Testis (tissue), 2 donors: ENCODE measurements at regions not wholly inside any gene's neighbourhood (a gene's known extent, or its start where the extent isn't known, plus 50 kb on each side); places are given as distances from the start of the nearest gene placed in this dataset.
"Not testable (repeated sequence)": the region's sequence is repeated elsewhere in the genome, so short reads cannot be mapped to it uniquely, and the experiment has no call there.

ENCODE experiments used
- DNase-seq: peaks from one replicate; pipeline ENCODE4 v3.0.0-alpha.2; 2019
- H3K27ac ChIP-seq, 2 donors: fragments of 200-600 bp; sonication (generic); one replicate each; pipeline ENCODE4 v1.5.1; 2019
- H3K27me3 ChIP-seq: fragments of 200-600 bp; sonication (generic); one replicate; pipeline ENCODE4 v1.5.1; 2019
- H3K36me3 ChIP-seq: fragments of 200-600 bp; sonication (generic); one replicate; pipeline ENCODE4 v1.5.1; 2017; ENCODE audit warnings: low read depth; ENCODE audit errors: missing control alignments
- H3K4me1 ChIP-seq: fragments of 200-600 bp; sonication (generic); one replicate; pipeline ENCODE4 v1.5.1; 2019
- H3K4me3 ChIP-seq, 2 donors: fragments of 200-600 bp; sonication (generic); one replicate each; pipeline ENCODE4 v1.5.1; 2017 to 2019
- H3K9me3 ChIP-seq: fragments of 200-600 bp; sonication (generic); one replicate; pipeline ENCODE4 v1.5.1; 2017
- POLR2A ChIP-seq: fragments of 450-650 bp; IDR thresholded peaks from one replicate; pipeline ENCODE4 v1.6.1; 2017; ENCODE audit warnings: antibody characterized with exemption, mild to moderate bottlenecking, moderate library complexity
- WGBS, 2 donors: methylation state at CpG; one replicate each; pipeline ENCODE4 v1.1.5; 2018; 5-methylcytosine and 5-hydroxymethylcytosine counted together
- intact Hi-C: fragments of 100-400 bp; cut with DNase I; formaldehyde crosslinking; loops from one replicate; pipeline ENCODE4 v1.15.1; 2023; ENCODE audit warnings: low total_unique reads
- TF ChIP-seq, protein P1 (sequence below), 3 experiments: fragments of 450-650 bp in 2 of 3; fragments of 200-600 bp in 1 of 3; sonication (generic) in 1 of 3; IDR thresholded peaks; one replicate each; pipeline ENCODE4 v1.5.1; 2016 to 2019; ENCODE audit warnings: antibody characterized with exemption in 3 of 3, mild to moderate bottlenecking in 2 of 3, moderate library complexity in 1 of 3

DNA sequence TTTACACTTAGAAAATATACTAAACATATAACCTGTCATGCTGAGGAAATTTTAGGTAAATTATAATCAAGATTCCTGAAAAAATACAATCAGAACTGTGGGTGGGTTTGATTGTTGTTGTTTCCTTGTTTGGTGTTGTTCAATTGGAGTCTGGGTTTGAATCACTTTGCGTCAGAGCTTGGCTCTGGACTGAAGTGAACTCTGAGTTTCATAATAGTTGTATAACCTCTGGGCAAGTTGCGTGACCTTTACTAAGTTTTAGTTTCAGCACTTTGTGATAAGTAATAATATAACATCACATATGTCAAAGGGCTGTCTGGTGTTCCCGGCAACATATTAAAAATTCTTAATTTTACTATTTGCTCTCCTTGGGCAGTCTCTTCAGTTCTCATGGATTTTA lies 758.1 kb downstream of the RAPGEF2 start:
- TF ChIP-seq, protein P1, sequence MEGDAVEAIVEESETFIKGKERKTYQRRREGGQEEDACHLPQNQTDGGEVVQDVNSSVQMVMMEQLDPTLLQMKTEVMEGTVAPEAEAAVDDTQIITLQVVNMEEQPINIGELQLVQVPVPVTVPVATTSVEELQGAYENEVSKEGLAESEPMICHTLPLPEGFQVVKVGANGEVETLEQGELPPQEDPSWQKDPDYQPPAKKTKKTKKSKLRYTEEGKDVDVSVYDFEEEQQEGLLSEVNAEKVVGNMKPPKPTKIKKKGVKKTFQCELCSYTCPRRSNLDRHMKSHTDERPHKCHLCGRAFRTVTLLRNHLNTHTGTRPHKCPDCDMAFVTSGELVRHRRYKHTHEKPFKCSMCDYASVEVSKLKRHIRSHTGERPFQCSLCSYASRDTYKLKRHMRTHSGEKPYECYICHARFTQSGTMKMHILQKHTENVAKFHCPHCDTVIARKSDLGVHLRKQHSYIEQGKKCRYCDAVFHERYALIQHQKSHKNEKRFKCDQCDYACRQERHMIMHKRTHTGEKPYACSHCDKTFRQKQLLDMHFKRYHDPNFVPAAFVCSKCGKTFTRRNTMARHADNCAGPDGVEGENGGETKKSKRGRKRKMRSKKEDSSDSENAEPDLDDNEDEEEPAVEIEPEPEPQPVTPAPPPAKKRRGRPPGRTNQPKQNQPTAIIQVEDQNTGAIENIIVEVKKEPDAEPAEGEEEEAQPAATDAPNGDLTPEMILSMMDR (IDR thresholded peaks at IDR 0.05): no peak
- TF ChIP-seq POLR2A: no peak
- Histone ChIP-seq H3K27me3 (no peaks in the 10 kb centered on the region), H3K36me3 (no peaks in the 10 kb centered on the region), H3K27ac (no peak overlapping the region), H3K9me3 (no peaks in the 10 kb centered on the region), H3K4me3 (no peak overlapping the region), H3K4me1 (no peaks in the 10 kb centered on the region)
- intact Hi-C loops: no loop called here
- no peak for DNase-seq
- WGBS, 2 donors: 79 to 84% methylated on average over 3 of the region's 3 CpGs

DNA sequence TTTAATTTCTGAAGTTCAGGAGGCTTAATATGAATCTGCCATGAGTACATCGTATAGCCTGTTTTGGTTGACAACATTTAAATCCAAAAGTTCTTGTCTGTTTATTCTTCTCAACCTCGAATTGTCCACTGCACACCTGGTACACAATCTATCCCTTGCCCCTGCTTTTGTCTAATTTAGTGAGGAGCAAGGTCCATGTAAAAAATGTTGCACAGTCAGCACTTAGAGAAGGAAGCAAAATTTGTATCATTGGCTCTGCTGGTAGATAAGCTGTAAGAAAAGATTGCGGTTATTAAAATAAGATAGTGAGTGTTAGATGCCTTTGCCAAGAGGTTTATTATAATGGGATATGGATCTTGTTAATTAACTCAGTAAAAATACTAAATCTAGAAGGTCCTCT lies 761.5 kb downstream of the RAPGEF2 start:
- H3K9me3 ChIP-seq: no peaks in the 10 kb centered on the region
- H3K27me3 ChIP-seq: no peaks in the 10 kb centered on the region
- no peak overlapping the region for H3K4me3 ChIP-seq
- no peak for DNase-seq
- intact Hi-C loops: no loop called here
- no peaks in the 10 kb centered on the region for H3K36me3 ChIP-seq
- 73 to 82% methylated on average over 3 of the region's 3 CpGs for WGBS, 2 donors
- TF ChIP-seq POLR2A: no peak
- TF ChIP-seq, protein P1 (IDR thresholded peaks at IDR 0.05): no peak
- no peaks in the 10 kb centered on the region for H3K4me1 ChIP-seq
- H3K27ac ChIP-seq: no peak overlapping the region

DNA sequence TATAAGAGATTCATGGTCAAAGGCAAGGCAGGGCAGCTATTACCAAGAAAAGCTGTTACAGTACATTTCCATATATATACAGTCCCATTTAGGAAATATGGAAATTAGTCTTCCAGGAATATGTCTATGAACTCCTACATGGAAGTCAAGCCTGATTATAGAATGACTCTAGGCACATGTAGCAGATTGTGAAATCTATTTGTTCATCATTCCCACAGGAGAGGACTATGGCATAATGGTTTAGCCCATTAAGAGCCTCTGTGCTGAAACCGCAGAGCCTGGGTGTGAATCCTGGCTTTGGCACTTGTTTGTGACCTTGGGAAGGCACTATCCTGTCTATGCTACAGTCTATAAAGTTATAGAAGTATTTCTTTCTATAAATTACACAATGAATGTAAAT lies 764.8 kb downstream of the RAPGEF2 start:
- TF ChIP-seq, protein P1 (IDR thresholded peaks at IDR 0.05): no peak
- TF ChIP-seq POLR2A: no peak
- Histone ChIP-seq H3K4me1 (no peaks in the 10 kb centered on the region), H3K4me3 (no peak overlapping the region), H3K36me3 (no peaks in the 10 kb centered on the region), H3K27ac (no peak overlapping the region), H3K27me3 (no peaks in the 10 kb centered on the region), H3K9me3 (no peaks in the 10 kb centered on the region)
- WGBS, 2 donors: 79 to 83% methylated on average over 1 of the region's 1 CpG
- DNase-seq: no peak
- intact Hi-C loops: no loop called here

DNA sequence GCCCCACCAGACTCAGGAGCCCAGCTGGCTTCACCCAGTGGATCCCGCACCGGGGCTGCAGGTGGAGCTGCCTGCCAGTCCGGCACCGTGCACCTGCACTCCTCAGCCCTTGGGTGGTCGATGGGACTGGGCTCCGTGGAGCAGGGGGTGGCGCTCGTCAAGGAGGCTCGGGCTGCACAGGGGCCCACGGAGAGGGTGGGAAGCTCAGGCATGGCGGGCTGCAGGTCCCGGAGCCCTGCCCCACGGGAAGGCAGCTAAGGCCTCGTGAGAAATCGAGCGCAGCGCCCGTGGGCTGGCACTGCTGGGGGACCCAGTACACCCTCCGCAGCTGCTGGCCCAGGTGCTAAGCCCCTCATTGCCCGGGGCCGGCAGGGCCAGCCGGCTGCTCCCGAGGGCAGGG lies 766.1 kb downstream of the RAPGEF2 start:
- H3K27ac ChIP-seq, H3K9me3 ChIP-seq, H3K4me1 ChIP-seq, H3K27me3 ChIP-seq, H3K36me3 ChIP-seq, DNase-seq, intact Hi-C loops: not testable (repeated sequence)
- WGBS, 2 donors: 83% methylated on average over 22 of the region's 23 CpGs; no CpG with 5 or more reads in 1 of the 2 donors
- H3K4me3 ChIP-seq: peak overlapping the region; percentile 18 to 26

DNA sequence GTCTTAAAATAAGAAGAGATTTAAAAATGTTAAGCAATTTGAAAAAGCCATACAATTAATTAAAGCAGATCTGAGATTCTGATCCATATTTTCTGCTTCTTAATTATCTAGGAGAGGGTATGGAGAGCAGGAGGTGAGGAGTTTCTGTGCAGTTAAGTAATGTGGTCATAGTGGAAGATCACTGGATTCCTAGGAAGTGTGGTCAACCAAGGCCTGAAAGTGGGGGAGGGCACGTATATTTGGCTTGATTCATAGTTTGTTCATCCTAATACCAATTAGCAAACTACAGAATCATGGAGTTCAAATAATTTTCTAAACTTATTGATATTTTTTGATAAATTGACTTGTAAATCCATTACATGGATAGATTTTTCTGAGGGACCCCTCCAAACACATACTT lies 768.3 kb downstream of the RAPGEF2 start:
- Histone ChIP-seq H3K4me3 (no peak overlapping the region), H3K9me3 (no peaks in the 10 kb centered on the region), H3K36me3 (no peaks in the 10 kb centered on the region), H3K27me3 (no peaks in the 10 kb centered on the region), H3K27ac (no peak overlapping the region), H3K4me1 (no peaks in the 10 kb centered on the region)
- no peak for DNase-seq
- TF ChIP-seq, protein P1 (IDR thresholded peaks at IDR 0.05): no peak
- no peak for TF ChIP-seq POLR2A
- intact Hi-C loops: no loop called here
- WGBS, 2 donors: 86 to 94% methylated on average over 1 of the region's 1 CpG
